HG02623 (cell line): ENCODE measurements at regions not wholly inside any gene's neighbourhood (a gene's known extent, or its start where the extent isn't known, plus 50 kb on each side); places are given as distances from the start of the nearest gene placed in this dataset.

Source experiments
- ATAC-seq: cut with Tn5 transposase; IDR thresholded peaks from one replicate; pipeline ENCODE4 v1.9.1; 2021; ENCODE audit warnings: moderate library complexity; ENCODE audit not compliant: unreplicated experiment

GRCh38 chr5:68161156-68161555 is 54.4 kb upstream of the PIK3R1 start:
- no peak for ATAC-seq

GRCh38 chr5:68159224-68159951 is 56.2 kb upstream of the PIK3R1 start:
- no peak for ATAC-seq

- ATAC-seq = no peak
Measured at GRCh38 chr5:68155940-68156339, 59.6 kb upstream of the PIK3R1 start.

GRCh38 chr5:68154119-68154857 is 61.3 kb upstream of the PIK3R1 start:
- no peak for ATAC-seq

GRCh38 chr5:68151812-68152211 is 63.7 kb upstream of the PIK3R1 start:
- ATAC-seq = no peak

- ATAC-seq = no peak
Measured at GRCh38 chr5:68149189-68149588, 66.4 kb upstream of the PIK3R1 start.

GRCh38 chr5:68148096-68148495 is 67.5 kb upstream of the PIK3R1 start:
- ATAC-seq = peak; percentile 52

- no peak for ATAC-seq
Measured at GRCh38 chr5:68147659-68148058, 67.9 kb upstream of the PIK3R1 start.

- no peak for ATAC-seq
Measured at GRCh38 chr5:68141494-68141893, 74.1 kb upstream of the PIK3R1 start.

GRCh38 chr5:68140763-68141162 is 74.8 kb upstream of the PIK3R1 start:
- peak; percentile 48 for ATAC-seq

- ATAC-seq = no peak
Measured at GRCh38 chr5:68139611-68140441, 75.7 kb upstream of the PIK3R1 start.

- ATAC-seq = no peak
Measured at GRCh38 chr5:68137511-68138140, 77.9 kb upstream of the PIK3R1 start.

- no peak for ATAC-seq
Measured at GRCh38 chr5:68134669-68135313, 80.8 kb upstream of the PIK3R1 start.

GRCh38 chr5:68134033-68134668 is 81.4 kb upstream of the PIK3R1 start:
- ATAC-seq = no peak

- ATAC-seq = no peak
Measured at GRCh38 chr5:68130253-68130652, 85.3 kb upstream of the PIK3R1 start.

GRCh38 chr5:68129364-68129763 is 86.2 kb upstream of the PIK3R1 start:
- no peak for ATAC-seq

- no peak for ATAC-seq
Measured at GRCh38 chr5:68126886-68127285, 88.7 kb upstream of the PIK3R1 start.

GRCh38 chr5:68122439-68123328 is 92.9 kb upstream of the PIK3R1 start:
- ATAC-seq = no peak

- ATAC-seq = no peak
Measured at GRCh38 chr5:68116868-68117411, 98.6 kb upstream of the PIK3R1 start.
